RPMI8226 (cell line): ENCODE measurements at regions not wholly inside any gene's neighbourhood (a gene's known extent, or its start where the extent isn't known, plus 50 kb on each side); places are given as distances from the start of the nearest gene placed in this dataset.

Source experiments
- DNase-seq: peaks from one replicate; pipeline ENCODE4 v3.0.0-alpha.2; 2015

GRCh38 chrX:25213611-25214010 lies 197.8 kb upstream of the ARX start:
- no peak for DNase-seq

GRCh38 chrX:25207803-25208475 lies 192.2 kb upstream of the ARX start:
- no peak for DNase-seq

GRCh38 chrX:25206778-25207177 lies 191.0 kb upstream of the ARX start:
- no peak for DNase-seq

- DNase-seq, result no peak
Measured at GRCh38 chrX:25204182-25204581, 188.4 kb upstream of the ARX start.

- no peak for DNase-seq
Measured at GRCh38 chrX:25202827-25203226, 187.1 kb upstream of the ARX start.

- no peak for DNase-seq
Measured at GRCh38 chrX:25198891-25199290, 183.1 kb upstream of the ARX start.

GRCh38 chrX:25198253-25198652 lies 182.5 kb upstream of the ARX start:
- no peak for DNase-seq

GRCh38 chrX:25196221-25196620 lies 180.5 kb upstream of the ARX start:
- no peak for DNase-seq

- DNase-seq, result peak; percentile 3
Measured at GRCh38 chrX:25191403-25191802, 175.6 kb upstream of the ARX start.

GRCh38 chrX:25181775-25182174 lies 166.0 kb upstream of the ARX start:
- no peak for DNase-seq

GRCh38 chrX:25180242-25180641 lies 164.5 kb upstream of the ARX start:
- no peak for DNase-seq

- DNase-seq, result no peak
Measured at GRCh38 chrX:25178555-25178954, 162.8 kb upstream of the ARX start.

- no peak for DNase-seq
Measured at GRCh38 chrX:25175743-25176142, 160.0 kb upstream of the ARX start.

GRCh38 chrX:25175171-25175570 lies 159.4 kb upstream of the ARX start:
- no peak for DNase-seq

GRCh38 chrX:25166546-25166945 lies 150.8 kb upstream of the ARX start:
- no peak for DNase-seq

GRCh38 chrX:25166145-25166544 lies 150.4 kb upstream of the ARX start:
- DNase-seq, result no peak

- DNase-seq, result no peak
Measured at GRCh38 chrX:25158635-25159034, 142.9 kb upstream of the ARX start.

- no peak for DNase-seq
Measured at GRCh38 chrX:25156832-25157231, 141.1 kb upstream of the ARX start.

GRCh38 chrX:25156323-25156722 lies 140.6 kb upstream of the ARX start:
- DNase-seq, result no peak

GRCh38 chrX:25154168-25154567 lies 138.4 kb upstream of the ARX start:
- DNase-seq, result no peak

- DNase-seq, result no peak
Measured at GRCh38 chrX:25151749-25152148, 136.0 kb upstream of the ARX start.

- peak; percentile 37 for DNase-seq
Measured at GRCh38 chrX:25144043-25144940, 128.5 kb upstream of the ARX start.

GRCh38 chrX:25143596-25143995 lies 127.8 kb upstream of the ARX start:
- no peak for DNase-seq

- DNase-seq, result no peak
Measured at GRCh38 chrX:25141684-25142083, 125.9 kb upstream of the ARX start.
